H1 (cell line): ENCODE measurements at regions not wholly inside any gene's neighbourhood (a gene's known extent, or its start where the extent isn't known, plus 50 kb on each side); places are given as distances from the start of the nearest gene placed in this dataset.

Experiments
- CTCF ChIA-PET: fragments of 300-600 bp; sonication (Branson Sonifier 250); formaldehyde crosslinking; loops from one replicate; lab custom pipeline; 2021; ENCODE audit not compliant: partially characterized antibody; lab: Charles Lee
- POLR2A ChIA-PET: fragments of 300-600 bp; sonication (Branson Sonifier 250); formaldehyde crosslinking; loops from one replicate; lab custom pipeline; 2021; ENCODE audit warnings: inconsistent platforms; ENCODE audit not compliant: partially characterized antibody; lab: Charles Lee
- DNase-seq, 2 experiments: peaks; one replicate each; pipeline versions ENCODE4 v3.0.0 to v3.0.0-alpha.2; 2010 to 2022; ENCODE audit warnings: low spot score in 2 of 2, low read depth in 1 of 2, mixed read lengths in 1 of 2
- FAIRE-seq: peaks from 2 replicates; lab custom pipeline; 2011; peaks lifted over from hg19 to GRCh38; lab: Jason Lieb, UNC
- H2AFZ ChIP-seq: 2 replicates; pipeline ENCODE4 v1.8.1; 2012; ENCODE audit warnings: low read length, inconsistent platforms
- H2AK5ac ChIP-seq: 2 replicates; pipeline ENCODE4 v1.6.1; 2013; ENCODE audit warnings: low read depth, low read length
- H2BK120ac ChIP-seq: replicated peaks from 2 replicates; pipeline ENCODE3; 2013; ENCODE audit warnings: low read depth, low read length, inconsistent platforms
- H2BK12ac ChIP-seq: 2 replicates; pipeline ENCODE4 v1.6.1; 2013; ENCODE audit warnings: low read depth, low read length
- H2BK15ac ChIP-seq: 2 replicates; pipeline ENCODE4 v1.6.1; 2013; ENCODE audit warnings: low read length
- H2BK20ac ChIP-seq: 2 replicates; pipeline ENCODE4 v1.6.1; 2013; ENCODE audit warnings: low read length
- H2BK5ac ChIP-seq: 2 replicates; pipeline ENCODE4 v1.6.1; 2013; ENCODE audit warnings: low read depth, low read length
- H3K14ac ChIP-seq: 2 replicates; pipeline ENCODE4 v1.6.1; 2013; ENCODE audit warnings: inconsistent platforms; ENCODE audit not compliant: insufficient read length
- H3K18ac ChIP-seq: 2 replicates; pipeline ENCODE4 v1.6.1; 2013; ENCODE audit warnings: low read length; ENCODE audit errors: extremely low read depth
- H3K23ac ChIP-seq: 2 replicates; pipeline ENCODE4 v1.6.1; 2013; ENCODE audit warnings: inconsistent platforms; ENCODE audit not compliant: insufficient read length
- H3K23me2 ChIP-seq: 2 replicates; pipeline ENCODE4 v1.6.1; 2013; ENCODE audit warnings: low read depth, low read length
- H3K27ac ChIP-seq: 2 replicates; pipeline ENCODE4 v1.6.1; 2011; ENCODE audit warnings: low read depth, low read length, inconsistent platforms
- H3K27me3 ChIP-seq, 4 experiments: replicated peaks in 1 of 4; 1 replicate in 1 of 4; 2 replicates in 3 of 4; pipeline versions ENCODE4 v1.6.1 to v1.8.1; 2011 to 2013; ENCODE audit warnings: low read length in 3 of 4, mild to moderate bottlenecking in 3 of 4, inconsistent platforms in 2 of 4, mixed read lengths in 2 of 4, moderate library complexity in 1 of 4; ENCODE audit not compliant: control insufficient read depth in 3 of 4, insufficient read depth in 3 of 4; ENCODE audit errors: extremely low read depth in 1 of 4
- H3K36me3 ChIP-seq, 4 experiments: 2 replicates each; pipeline versions ENCODE4 v1.6.1 to v1.8.1; 2011 to 2013; ENCODE audit warnings: mild to moderate bottlenecking in 4 of 4, low read length in 3 of 4, moderate library complexity in 2 of 4, control low read depth in 1 of 4, inconsistent platforms in 1 of 4; ENCODE audit not compliant: insufficient read depth in 4 of 4, control insufficient read depth in 2 of 4
- H3K4ac ChIP-seq: replicated peaks from 2 replicates; pipeline ENCODE3; 2013; ENCODE audit warnings: low read length, low read depth, mixed read lengths, inconsistent platforms; ENCODE audit not compliant: insufficient read length
- H3K4me1 ChIP-seq, 4 experiments: replicated peaks in 1 of 4; 1 replicate in 1 of 4; 2 replicates in 3 of 4; pipeline versions ENCODE4 v1.6.1 to v1.8.1; 2011 to 2013; ENCODE audit warnings: low read length in 3 of 4, inconsistent platforms in 2 of 4, mixed read lengths in 1 of 4; ENCODE audit not compliant: insufficient read depth in 4 of 4, control insufficient read depth in 3 of 4
- H3K4me2 ChIP-seq, 2 experiments: 2 replicates each; pipeline versions ENCODE4 v1.6.1 to v1.8.1; 2011 to 2013; ENCODE audit warnings: low read depth in 2 of 2, low read length in 2 of 2, control low read depth in 1 of 2, inconsistent platforms in 1 of 2, mild to moderate bottlenecking in 1 of 2; ENCODE audit not compliant: insufficient read depth in 1 of 2
- H3K4me3 ChIP-seq, 4 experiments: fragments of 200-600, 300-600 bp in 1 of 4; sonication (generic), shearing (Covaris generic), sonication (Bioruptor Twin) in 1 of 4; 2 replicates each; pipeline versions ENCODE4 v1.5.1 to v1.8.1; 2011 to 2016; ENCODE audit warnings: low read length in 4 of 4, low read depth in 3 of 4, control low read depth in 2 of 4, inconsistent platforms in 2 of 4, mild to moderate bottlenecking in 2 of 4, mixed read lengths in 1 of 4, moderate library complexity in 1 of 4; ENCODE audit not compliant: insufficient read depth in 2 of 4; ENCODE audit errors: extremely low read depth in 1 of 4
- H3K56ac ChIP-seq: replicated peaks from 2 replicates; pipeline ENCODE3; 2013; ENCODE audit warnings: low read depth, mild to moderate bottlenecking, mixed read lengths, low read length, inconsistent platforms; ENCODE audit not compliant: insufficient read length
- H3K79me1 ChIP-seq: 2 replicates; pipeline ENCODE4 v1.6.1; 2013; ENCODE audit warnings: low read depth, low read length, control low read depth
- H3K79me2 ChIP-seq, 2 experiments: 2 replicates each; pipeline versions ENCODE4 v1.6.1 to v1.8.1; 2012 to 2013; ENCODE audit warnings: low read length in 2 of 2, mild to moderate bottlenecking in 2 of 2, inconsistent platforms in 1 of 2; ENCODE audit not compliant: insufficient read depth in 2 of 2, control insufficient read depth in 1 of 2
- H3K9ac ChIP-seq, 4 experiments: replicated peaks in 1 of 4; 1 replicate in 1 of 4; 2 replicates in 3 of 4; pipeline versions ENCODE4 v1.6.1 to v1.8.1; 2011 to 2013; ENCODE audit warnings: low read depth in 3 of 4, low read length in 3 of 4, control low read depth in 2 of 4, mild to moderate bottlenecking in 2 of 4, moderate library complexity in 2 of 4, inconsistent platforms in 1 of 4; ENCODE audit errors: extremely low read depth in 1 of 4
- H3K9me3 ChIP-seq, 2 experiments: 2 replicates each; pipeline versions ENCODE4 v1.6.1 to v1.8.1; 2012 to 2013; ENCODE audit warnings: mild to moderate bottlenecking in 2 of 2, moderate library complexity in 2 of 2, control low read depth in 1 of 2, inconsistent platforms in 1 of 2, low read depth in 1 of 2, low read length in 1 of 2, mixed read lengths in 1 of 2; ENCODE audit not compliant: insufficient read depth in 2 of 2
- H4K20me1 ChIP-seq, 2 experiments: replicated peaks in 1 of 2; 2 replicates each; pipeline versions ENCODE3 to v1.8.1; 2011 to 2013; ENCODE audit warnings: inconsistent platforms in 2 of 2, low read length in 2 of 2, mild to moderate bottlenecking in 1 of 2; ENCODE audit not compliant: insufficient read depth in 2 of 2, control insufficient read depth in 1 of 2
- H4K5ac ChIP-seq: 2 replicates; pipeline ENCODE4 v1.6.1; 2013; ENCODE audit warnings: low read length, low read depth, mixed read lengths, inconsistent platforms; ENCODE audit not compliant: insufficient read length
- H4K8ac ChIP-seq: 2 replicates; pipeline ENCODE4 v1.8.0; 2013; ENCODE audit warnings: mild to moderate bottlenecking, moderate library complexity, low read length, inconsistent platforms; ENCODE audit not compliant: insufficient read depth; ENCODE audit errors: extremely low read depth
- H4K91ac ChIP-seq: replicated peaks from 2 replicates; pipeline ENCODE3; 2013; ENCODE audit warnings: low read length, mixed read lengths, inconsistent platforms; ENCODE audit not compliant: insufficient read length
- GABPA ChIP-seq: IDR thresholded peaks from 2 replicates; pipeline ENCODE4 v1.6.1; 2011; ENCODE audit warnings: mild to moderate bottlenecking, low read length, moderate library complexity, borderline replicate concordance; ENCODE audit not compliant: insufficient read depth
- RXRA ChIP-seq: IDR thresholded peaks from 2 replicates; pipeline ENCODE4 v1.6.1; 2011; ENCODE audit warnings: low read depth, mild to moderate bottlenecking, low read length, moderate library complexity; ENCODE audit not compliant: insufficient read depth
- TBP ChIP-seq: IDR thresholded peaks from 2 replicates; pipeline ENCODE4 v1.6.1; 2011; ENCODE audit warnings: low read depth, low read length, improper control_type of control experiment
- WGBS, 2 experiments: shearing (Covaris generic) in 1 of 2; methylation state at CpG; one replicate each; pipeline versions ENCODE4 v1.1.6 to v1.1.7; 2013 to 2015; ENCODE audit warnings: low lambda C conversion rate in 2 of 2, mixed read lengths in 2 of 2, inconsistent platforms in 1 of 2, low coverage in 1 of 2, missing lambda C conversion rate in 1 of 2; ENCODE audit not compliant: insufficient replicate concordance in 2 of 2, insufficient coverage in 1 of 2, insufficient read length in 1 of 2; ENCODE audit errors: extremely low coverage in 1 of 2, missing lambda C conversion rate in 1 of 2; 5-methylcytosine and 5-hydroxymethylcytosine counted together

DNA sequence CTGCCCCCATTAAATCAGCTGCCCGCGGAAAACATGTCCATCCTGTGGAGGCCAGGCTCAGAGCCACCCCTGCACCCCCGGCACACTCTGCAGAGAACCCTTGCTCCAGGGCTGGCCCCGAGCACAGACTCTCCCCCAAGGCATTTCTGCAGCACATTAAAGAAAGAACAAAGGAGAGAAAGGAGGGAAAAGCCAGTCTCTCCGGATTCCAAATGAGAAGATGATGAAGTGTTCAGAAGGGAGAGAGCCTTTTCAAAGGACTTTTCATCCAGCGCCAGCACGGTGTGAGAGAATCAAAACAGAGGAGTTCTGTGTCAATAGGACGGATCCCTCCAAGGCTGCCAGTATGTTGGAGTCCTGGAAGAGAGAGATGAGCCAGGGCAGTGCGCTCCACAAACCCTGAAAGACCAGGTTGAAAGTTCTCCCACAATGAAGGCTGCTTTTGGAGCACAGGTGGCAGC, 498.3 kb downstream of the NPHP4 start:
- H3K27me3 ChIP-seq = no peaks in the 10 kb centered on the region
- H3K4me2 ChIP-seq = no peak overlapping the region
- no peak overlapping the region for H3K14ac ChIP-seq
- H3K4ac ChIP-seq = no peak overlapping the region
- no peak overlapping the region for H3K27ac ChIP-seq
- H3K79me2 ChIP-seq = no peaks in the 10 kb centered on the region
- no peaks in the 10 kb centered on the region for H3K36me3 ChIP-seq
- no peak overlapping the region for H2BK20ac ChIP-seq
- H3K9me3 ChIP-seq = no peaks in the 10 kb centered on the region
- no peak overlapping the region for H4K91ac ChIP-seq
- H3K23ac ChIP-seq = no peak overlapping the region
- H2BK120ac ChIP-seq = no peak overlapping the region
- CTCF ChIA-PET = interaction anchor here (1.3 to 1.6 kb wide), 3 partner anchors 10 to 252 kb away, joined by 3 to 4 read pairs (median 4); no protein-coding TSS in a partner anchor
- no peak for DNase-seq
- H2BK5ac ChIP-seq = no peak overlapping the region
- H4K20me1 ChIP-seq = peaks cover 0 to 2% of the 10 kb centered on the region in 2 experiments
- H3K4me1 ChIP-seq = no peaks in the 10 kb centered on the region
- no peak overlapping the region for H4K5ac ChIP-seq
- H3K23me2 ChIP-seq = no peaks in the 10 kb centered on the region
- no peak overlapping the region for H2AK5ac ChIP-seq
- no peak overlapping the region for H3K4me3 ChIP-seq
- H2BK15ac ChIP-seq = no peak overlapping the region
- H4K8ac ChIP-seq = no peak overlapping the region
- POLR2A ChIA-PET = no interaction called here
- H3K9ac ChIP-seq = no peak overlapping the region
- WGBS, 2 experiments = 89% methylated on average over 9 of the region's 9 CpGs; no CpG with 5 or more reads in 1 of the 2 experiments
- TF ChIP-seq GABPA (no peak), TBP (no peak), RXRA (no peak)
- TF ChIP-seq, all 59 proteins: peak for 0
- no peak for FAIRE-seq
- Histone ChIP-seq H3K18ac (no peak overlapping the region), H2AFZ (no peak overlapping the region), H2BK12ac (no peak overlapping the region), H3K79me1 (no peaks in the 10 kb centered on the region), H3K56ac (no peak overlapping the region)
